Suprapubic skin (tissue), 4 donors: ENCODE measurements at regions not wholly inside any gene's neighbourhood (a gene's known extent, or its start where the extent isn't known, plus 50 kb on each side); places are given as distances from the start of the nearest gene placed in this dataset.

Experiments
- CTCF ChIP-seq, 2 donors: fragments of 200-600 bp in 1 of 2; fragments of 450-650 bp in 1 of 2; sonication (generic) in 1 of 2; IDR thresholded peaks; one replicate each; pipeline ENCODE4 v1.5.1; 2016 to 2019; ENCODE audit warnings: antibody characterized with exemption in 2 of 2, mild to moderate bottlenecking in 1 of 2, moderate library complexity in 1 of 2
- POLR2A ChIP-seq, 2 donors: fragments of 450-650 bp; IDR thresholded peaks; one replicate each; pipeline ENCODE4 v1.6.1; 2017; ENCODE audit warnings: antibody characterized with exemption in 2 of 2, mild to moderate bottlenecking in 2 of 2, moderate library complexity in 2 of 2
- POLR2AphosphoS5 ChIP-seq, 3 donors: sonication (generic); formaldehyde crosslinking; IDR thresholded peaks; one replicate each; pipeline ENCODE4 v1.6.1; 2017; ENCODE audit warnings: antibody characterized with exemption in 3 of 3

- TF ChIP-seq CTCF (IDR thresholded peaks at IDR 0.05) (no peak), POLR2AphosphoS5 (IDR thresholded peaks at IDR 0.05) (no peak), POLR2A (IDR thresholded peaks at IDR 0.05) (no peak)
Observed at GRCh38 chr13:81986308-81986707, 1645.4 kb upstream of the SPRY2 start.
